ENCODE measurements at regions not wholly inside any gene's neighbourhood (a gene's known extent, or its start where the extent isn't known, plus 50 kb on each side); places are given as distances from the start of the nearest gene placed in this dataset.
"Not testable (repeated sequence)": the region's sequence is repeated elsewhere in the genome, so short reads cannot be mapped to it uniquely, and the experiment has no call there.

GRCh38 chr9:109976303-109976702, 196.3 kb downstream of the PALM2AKAP2 start:
- DNase-seq (ENCODE audit: low spot score) = no peak

- no peak for DNase-seq (ENCODE audit: low spot score)
Measured at GRCh38 chr9:109977521-109977920, 197.5 kb downstream of the PALM2AKAP2 start.

GRCh38 chr9:109981091-109981490, 201.1 kb downstream of the PALM2AKAP2 start:
- no peak for DNase-seq (ENCODE audit: low spot score)

- no peak for DNase-seq (ENCODE audit: low spot score)
Measured at GRCh38 chr9:109986521-109986991, 206.6 kb downstream of the PALM2AKAP2 start.

- no peak for DNase-seq (ENCODE audit: low spot score)
Measured at GRCh38 chr9:109989296-109989695, 209.3 kb downstream of the PALM2AKAP2 start.

GRCh38 chr9:109990541-109990940, 210.5 kb downstream of the PALM2AKAP2 start:
- DNase-seq (ENCODE audit: low spot score) = no peak

- no peak for DNase-seq (ENCODE audit: low spot score)
Measured at GRCh38 chr9:109992293-109992692, 212.3 kb downstream of the PALM2AKAP2 start.

GRCh38 chr9:109993250-109993978, 213.4 kb downstream of the PALM2AKAP2 start:
- no peak for DNase-seq (ENCODE audit: low spot score)

GRCh38 chr9:109994141-109994540, 213.8 kb downstream of the C9orf152 start:
- DNase-seq (ENCODE audit: low spot score) = no peak

GRCh38 chr9:109996936-109997580, 210.9 kb downstream of the C9orf152 start:
- no peak for DNase-seq (ENCODE audit: low spot score)

- DNase-seq (ENCODE audit: low spot score) = no peak
Measured at GRCh38 chr9:109997682-109998081, 210.3 kb downstream of the C9orf152 start.

GRCh38 chr9:110005521-110005920, 202.4 kb downstream of the C9orf152 start:
- not testable (repeated sequence) for DNase-seq (ENCODE audit: low spot score)

GRCh38 chr9:110006657-110007056, 201.3 kb downstream of the C9orf152 start:
- DNase-seq (ENCODE audit: low spot score) = no peak

- DNase-seq (ENCODE audit: low spot score) = no peak
Measured at GRCh38 chr9:110007477-110008270, 200.3 kb downstream of the C9orf152 start.

GRCh38 chr9:110008663-110009062, 199.3 kb downstream of the C9orf152 start:
- DNase-seq (ENCODE audit: low spot score) = no peak

- DNase-seq (ENCODE audit: low spot score) = no peak
Measured at GRCh38 chr9:110011628-110012320, 196.2 kb downstream of the C9orf152 start.

GRCh38 chr9:110013064-110013463, 194.9 kb downstream of the C9orf152 start:
- DNase-seq (ENCODE audit: low spot score) = no peak

- no peak for DNase-seq (ENCODE audit: low spot score)
Measured at GRCh38 chr9:110015759-110016158, 192.2 kb downstream of the C9orf152 start.

- no peak for DNase-seq (ENCODE audit: low spot score)
Measured at GRCh38 chr9:110016340-110016739, 191.6 kb downstream of the C9orf152 start.

GRCh38 chr9:110020216-110020615, 187.7 kb downstream of the C9orf152 start:
- DNase-seq (ENCODE audit: low spot score) = not testable (repeated sequence)

- DNase-seq (ENCODE audit: low spot score) = no peak
Measured at GRCh38 chr9:110021891-110022290, 186.1 kb downstream of the C9orf152 start.

- DNase-seq (ENCODE audit: low spot score) = not testable (repeated sequence)
Measured at GRCh38 chr9:110023221-110023620, 184.7 kb downstream of the C9orf152 start.
